HG02678 (cell line): ENCODE measurements at regions not wholly inside any gene's neighbourhood (a gene's known extent, or its start where the extent isn't known, plus 50 kb on each side); places are given as distances from the start of the nearest gene placed in this dataset.
"Not testable (repeated sequence)": the region's sequence is repeated elsewhere in the genome, so short reads cannot be mapped to it uniquely, and the experiment has no call there.

Experiments used
- ATAC-seq: cut with Tn5 transposase; IDR thresholded peaks from one replicate; pipeline ENCODE4 v1.9.1; 2021; ENCODE audit warnings: mild to moderate bottlenecking, moderate library complexity; ENCODE audit not compliant: unreplicated experiment

DNA sequence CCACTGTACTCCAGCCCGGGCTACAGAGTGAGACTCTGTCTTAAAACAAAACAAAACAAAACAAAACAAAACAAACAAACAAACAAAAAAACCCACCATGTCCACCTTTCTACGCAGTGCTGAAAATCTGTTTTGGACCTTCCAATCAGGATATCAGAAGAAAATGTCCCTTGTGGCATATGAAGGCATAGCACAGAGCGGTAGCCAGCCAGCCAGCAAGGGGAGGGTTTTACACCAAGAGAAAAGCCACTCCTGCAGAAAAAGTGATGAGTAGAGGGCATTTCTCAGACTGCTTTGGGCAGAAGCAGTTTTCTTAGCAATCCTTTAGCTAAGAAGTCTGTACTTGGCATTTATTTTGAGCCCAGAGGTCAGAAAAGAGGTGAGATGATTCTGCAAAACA is 612.2 kb downstream of the TYW1 start:
- no peak for ATAC-seq

DNA sequence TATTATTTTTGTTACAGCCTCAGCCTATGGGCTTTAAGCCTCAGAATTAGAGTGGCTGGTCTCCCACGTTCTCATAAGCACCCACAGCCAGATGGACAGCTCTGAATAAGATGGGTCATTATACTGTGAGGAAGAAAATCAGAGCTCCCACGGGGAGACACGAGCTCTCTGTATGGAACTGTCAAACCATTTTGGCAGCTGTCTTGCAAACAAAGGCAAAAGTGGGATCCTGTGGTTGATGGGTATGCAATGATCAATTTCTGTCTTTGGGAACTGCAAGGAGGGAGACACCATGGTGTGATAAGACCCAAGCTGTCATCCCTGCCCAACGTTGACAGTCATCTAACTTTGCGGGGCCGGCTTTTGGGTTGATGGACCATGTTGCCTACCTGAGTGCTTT is 614.3 kb downstream of the TYW1 start:
- ATAC-seq: no peak

DNA sequence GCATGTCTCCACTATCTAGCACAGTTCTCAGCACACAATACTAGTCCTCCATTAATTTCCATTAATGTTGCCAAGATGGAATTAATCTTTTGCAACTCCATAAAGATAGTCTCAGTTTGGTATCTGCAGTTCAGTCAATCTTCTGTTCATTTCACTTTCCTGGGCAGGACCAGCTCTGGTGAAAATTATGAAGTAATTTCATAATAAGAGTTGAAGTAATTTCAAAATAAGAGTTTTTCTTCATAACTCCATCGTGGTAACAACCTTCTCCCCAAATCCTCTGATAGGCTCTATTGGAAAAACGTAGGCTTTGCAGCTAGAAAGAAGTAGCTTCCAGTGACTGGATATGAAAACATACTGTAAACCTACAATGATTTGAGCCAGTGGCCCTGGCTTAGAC is 618.2 kb downstream of the TYW1 start:
- no peak for ATAC-seq

DNA sequence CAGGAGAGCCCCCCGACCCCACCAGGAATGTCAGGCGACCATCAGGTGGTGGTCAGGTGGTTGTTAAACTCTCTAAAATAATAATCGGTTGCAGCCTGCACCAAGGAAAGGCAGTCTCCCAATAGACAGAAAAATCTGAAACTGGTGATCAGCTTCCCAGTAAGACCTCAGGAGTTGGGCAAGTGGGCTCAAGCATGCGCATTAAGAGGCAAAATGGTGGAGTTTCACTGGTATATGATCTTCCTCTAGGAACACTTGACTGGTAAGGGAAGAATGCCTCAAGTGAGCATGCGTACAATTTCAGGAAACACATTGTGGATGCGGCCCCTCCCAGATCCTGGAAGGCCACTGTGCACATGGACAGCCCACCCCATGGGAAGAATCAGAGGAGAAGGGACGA is 619.9 kb downstream of the TYW1 start:
- ATAC-seq: no peak

DNA sequence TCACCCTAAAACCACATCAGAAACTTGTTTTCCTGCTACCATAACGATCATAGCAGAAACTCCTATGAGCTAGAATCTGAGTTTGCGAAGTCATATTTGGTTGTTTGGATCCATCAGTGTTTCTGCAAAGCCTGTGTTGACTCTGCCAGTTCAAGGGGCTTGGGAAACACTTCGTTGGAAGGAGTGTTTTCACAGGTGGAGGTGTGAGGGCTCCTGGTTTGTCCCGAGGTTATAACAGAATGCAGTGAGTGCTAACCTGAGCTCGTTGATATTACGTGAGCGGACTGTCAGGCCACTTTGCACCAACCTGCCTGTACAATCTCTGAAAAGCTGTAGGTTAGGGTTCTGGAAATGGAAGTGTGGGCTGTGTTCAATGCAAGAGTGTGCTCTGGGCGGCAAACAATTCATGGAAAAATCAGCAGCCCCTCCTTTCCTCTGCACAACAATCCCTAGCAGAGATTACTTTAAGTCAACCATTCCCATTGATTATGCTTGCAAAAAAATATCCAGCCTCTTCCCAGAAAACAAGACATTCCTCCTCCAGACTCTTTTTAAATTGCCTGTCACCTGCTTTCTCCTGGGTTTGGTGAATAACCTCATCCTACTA is 622.0 kb downstream of the TYW1 start:
- no peak for ATAC-seq

DNA sequence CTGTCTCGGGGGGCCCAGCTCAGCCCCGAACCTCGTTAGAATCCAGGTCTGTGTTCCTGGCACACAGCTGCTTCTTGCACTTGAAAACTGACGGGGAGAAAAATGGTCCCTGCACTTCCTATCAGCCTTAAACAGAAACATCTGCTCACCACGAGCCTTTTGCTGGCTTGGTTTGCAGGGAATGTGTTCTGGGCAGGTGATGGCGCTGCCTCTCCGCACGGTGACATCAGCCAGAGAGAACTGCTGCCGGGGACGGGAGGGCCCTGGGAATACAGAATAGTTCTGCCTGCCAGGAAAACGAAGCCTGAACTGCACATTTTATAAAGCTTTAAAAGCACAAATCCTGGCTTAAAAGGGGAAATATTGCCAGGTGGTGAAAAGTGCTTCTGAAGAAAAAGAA is 622.5 kb downstream of the TYW1 start:
- no peak for ATAC-seq

DNA sequence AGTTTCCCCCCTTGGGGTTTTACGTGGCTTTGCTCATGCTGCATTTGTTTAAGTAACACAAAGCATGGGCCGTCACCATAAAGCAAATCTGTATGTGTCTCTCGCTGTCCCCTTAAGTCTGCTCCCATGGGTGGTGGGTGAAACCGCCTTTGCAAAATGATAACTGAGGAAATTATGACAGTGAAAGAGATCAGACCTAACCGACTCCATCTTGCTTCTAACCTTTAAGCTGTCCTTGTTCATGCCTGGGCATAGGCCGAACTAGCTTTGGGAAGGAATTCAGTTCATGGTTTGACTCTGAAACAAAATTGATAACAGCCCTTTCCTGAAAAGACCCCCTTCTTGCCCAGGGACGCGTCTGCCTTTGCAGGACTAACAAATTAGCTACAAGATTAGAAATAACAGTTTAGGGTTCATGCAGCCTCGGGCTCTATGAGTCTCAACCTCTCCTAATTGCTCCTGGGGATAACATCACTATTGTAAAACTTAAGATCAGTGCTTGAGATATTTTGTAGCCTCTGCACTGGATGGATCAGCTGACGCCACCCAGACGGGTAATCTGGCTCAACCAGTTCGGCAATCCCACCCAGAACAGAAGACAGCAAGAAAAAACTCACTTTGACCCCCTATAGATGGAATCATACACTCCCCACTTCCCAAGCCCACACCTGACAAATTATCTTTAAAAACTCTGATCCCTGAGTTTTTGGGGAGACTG is 623.7 kb downstream of the TYW1 start:
- no peak for ATAC-seq

DNA sequence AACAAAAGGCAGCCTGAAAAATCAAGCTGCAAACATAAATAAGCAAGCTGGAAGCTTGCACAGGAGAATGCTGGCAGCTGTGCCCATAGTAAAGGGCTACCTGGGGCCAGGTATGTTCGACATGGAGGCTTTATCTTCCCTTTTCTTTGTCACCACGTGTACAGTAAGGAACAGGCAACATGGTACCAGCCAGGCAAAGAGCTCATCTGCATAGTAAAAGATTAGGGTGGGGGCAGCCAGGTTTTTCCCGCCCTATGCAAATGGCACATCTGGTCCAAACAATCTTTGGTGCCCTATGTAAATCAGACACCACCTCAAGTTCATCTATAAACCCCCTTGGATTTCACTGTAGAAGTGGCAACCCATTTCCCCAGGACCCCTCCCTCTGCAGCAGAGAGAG is 625.1 kb downstream of the TYW1 start:
- ATAC-seq: no peak

DNA sequence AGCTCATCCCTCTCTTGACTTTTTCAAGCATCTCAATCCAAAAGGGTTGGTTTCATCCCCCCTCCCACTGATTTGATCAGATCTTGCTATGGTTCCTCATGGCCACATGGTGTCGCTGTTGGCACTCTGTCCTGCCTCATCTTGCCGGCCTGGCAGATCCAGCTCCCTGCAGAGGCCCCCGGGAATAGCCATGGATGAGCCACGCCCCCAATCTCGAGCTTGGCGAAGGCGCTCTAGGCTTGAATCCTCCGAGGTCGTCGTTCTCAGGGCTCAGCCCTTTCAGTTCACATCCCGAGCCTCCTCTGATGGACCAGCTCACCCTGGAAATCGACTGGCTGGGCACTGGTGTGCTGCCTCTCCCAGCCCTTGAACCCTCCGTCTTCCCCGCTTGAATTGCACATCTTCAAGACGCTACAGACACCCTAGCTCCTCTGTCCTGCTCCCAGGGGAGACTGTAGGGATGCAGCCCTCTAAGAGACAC is 628.7 kb downstream of the TYW1 start:
- ATAC-seq: no peak

DNA sequence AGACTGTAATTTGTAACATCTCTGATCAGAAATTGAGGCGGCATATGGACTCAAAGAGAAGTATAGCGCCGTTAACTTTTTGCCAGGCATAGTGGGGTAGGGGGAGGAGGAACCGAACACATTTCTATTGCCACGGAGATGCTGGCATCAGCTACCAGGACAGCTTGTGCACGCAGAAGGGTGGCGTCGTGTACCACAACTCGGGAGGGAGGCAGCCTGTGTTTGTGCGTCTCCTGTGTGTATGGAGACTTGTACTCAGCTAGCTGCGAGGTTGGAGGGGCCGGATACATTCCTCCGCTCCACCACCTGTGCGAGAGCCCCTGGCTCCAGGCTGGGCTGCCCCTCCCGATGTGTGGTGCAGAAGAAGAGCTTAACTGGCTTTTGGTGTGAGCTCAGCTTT is 634.8 kb downstream of the TYW1 start:
- no peak for ATAC-seq

DNA sequence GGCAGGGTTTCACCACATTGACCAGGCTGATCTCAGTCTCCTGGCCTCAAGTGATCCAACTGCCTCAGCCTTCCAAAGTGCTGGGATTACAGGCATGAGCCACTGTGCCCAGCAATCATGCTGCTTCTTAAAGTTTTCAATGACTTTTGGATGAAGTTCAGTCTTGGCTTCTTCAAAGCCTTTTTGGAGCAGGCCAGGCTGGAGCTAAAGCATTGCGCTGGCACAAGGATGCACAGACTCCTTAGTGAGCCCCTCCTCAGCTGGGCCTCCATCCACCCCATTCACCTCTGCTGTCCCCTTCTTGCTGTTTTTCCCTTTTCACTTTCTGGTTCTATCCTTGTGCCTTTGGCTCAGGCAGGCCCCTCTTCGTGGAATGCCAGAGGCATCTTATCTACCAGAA is 638.6 kb downstream of the TYW1 start:
- no peak for ATAC-seq

DNA sequence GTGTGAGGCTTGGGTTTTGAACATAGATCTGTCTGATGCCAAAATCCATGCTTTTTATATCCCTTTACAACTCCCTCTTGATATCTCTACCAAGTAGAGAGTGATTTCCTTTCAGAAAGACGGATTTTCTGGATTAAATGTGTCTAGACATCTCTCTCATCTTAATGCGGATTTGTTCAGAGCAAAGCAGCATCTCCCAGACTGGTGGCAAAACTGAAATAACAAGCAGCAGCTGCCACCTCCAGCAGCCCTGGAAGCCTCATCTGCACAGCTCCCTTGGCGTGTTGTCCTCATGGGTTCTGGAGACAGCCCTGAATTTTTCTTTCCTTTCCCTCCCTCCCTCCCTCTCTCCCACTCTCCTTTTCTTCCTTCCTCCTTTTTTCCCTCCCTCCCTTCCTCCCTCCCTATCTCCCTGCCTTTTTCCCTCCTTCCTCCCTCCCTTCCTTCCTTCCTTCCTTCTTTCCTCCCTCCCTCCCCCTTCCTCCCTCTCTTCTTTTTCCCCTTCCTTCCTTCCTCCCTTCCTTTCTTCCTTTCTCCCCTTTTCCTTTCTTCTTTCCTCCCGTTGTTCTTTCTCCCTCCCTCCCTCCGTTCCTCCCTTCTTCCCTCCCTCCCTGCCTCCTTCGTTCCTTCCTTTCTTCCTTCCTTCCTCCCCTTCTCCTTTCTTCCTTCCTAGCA is 639.9 kb downstream of the TYW1 start:
- no peak for ATAC-seq

DNA sequence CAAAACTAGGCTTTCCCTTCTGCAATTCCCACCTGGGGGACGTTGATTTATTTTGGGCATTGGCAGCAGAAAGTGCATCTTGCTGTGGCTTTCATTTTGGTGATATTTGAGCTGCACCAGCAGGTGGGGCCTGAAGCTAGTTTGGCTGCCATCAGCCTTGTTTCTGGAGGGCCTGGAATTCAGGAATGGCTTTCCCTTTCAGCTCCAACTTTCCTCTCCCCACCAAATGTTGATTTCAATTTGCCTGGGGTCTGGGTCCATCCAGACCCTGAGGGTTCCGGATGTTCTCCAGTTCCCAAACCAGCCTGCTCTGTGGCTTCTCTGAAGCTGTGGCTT is 640.4 kb downstream of the TYW1 start:
- ATAC-seq: no peak

DNA sequence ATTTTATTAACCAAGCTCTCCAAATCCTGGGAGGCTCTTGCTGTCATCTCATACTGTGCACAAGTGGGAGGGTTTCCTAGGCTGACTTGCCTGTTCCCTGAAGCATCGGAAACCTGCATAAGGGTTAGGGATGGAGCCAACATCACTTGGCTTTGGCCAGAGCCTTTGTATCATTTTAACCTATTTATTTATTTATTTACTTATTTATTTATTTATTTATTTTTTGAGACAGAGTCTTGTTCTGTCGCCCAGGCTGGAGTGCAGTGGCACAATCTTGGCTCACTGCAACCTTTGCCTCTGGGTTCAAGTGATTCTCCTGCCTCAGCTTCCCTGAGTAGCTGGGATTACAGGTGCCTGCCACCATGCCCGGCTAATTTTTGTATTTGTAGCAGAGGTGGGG is 645.9 kb downstream of the TYW1 start:
- ATAC-seq: not testable (repeated sequence)

DNA sequence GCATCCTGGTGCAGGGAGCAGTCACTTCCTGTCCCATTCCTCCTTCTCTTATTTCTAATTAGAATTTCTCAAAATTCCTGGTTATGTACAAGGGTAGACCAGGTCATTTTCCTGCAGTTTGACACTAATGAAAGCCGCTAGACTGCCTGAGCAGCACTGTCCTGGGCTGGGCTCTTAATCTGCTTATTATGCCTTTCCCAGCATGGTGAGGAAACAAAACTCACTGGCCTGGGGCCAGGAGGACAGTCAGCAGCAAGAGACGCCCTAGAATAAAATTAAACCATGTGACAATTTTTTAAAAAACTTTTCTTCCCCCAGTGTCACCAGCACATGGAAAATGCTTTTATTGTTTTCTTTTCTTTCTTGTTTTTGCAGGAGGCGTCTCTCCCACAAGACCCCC is 647.5 kb downstream of the TYW1 start:
- no peak for ATAC-seq

DNA sequence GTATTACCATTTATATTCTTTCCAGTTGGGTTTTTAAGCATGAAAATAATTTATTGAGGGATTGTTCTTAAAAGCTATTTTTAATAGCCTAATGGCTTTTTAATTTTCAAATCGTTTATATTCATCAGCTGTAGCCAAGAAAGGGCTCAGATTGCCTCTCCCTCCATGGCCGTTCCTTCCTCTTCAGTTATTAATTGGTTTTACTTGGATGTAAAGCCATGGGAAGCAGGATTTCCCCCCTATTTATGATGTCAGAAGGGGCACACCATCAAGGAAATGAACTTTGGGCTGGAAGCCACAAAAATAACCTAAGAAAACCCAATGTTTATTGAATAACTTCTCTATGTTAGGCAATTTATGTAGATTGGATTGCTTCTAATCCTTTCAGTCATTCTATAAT is 656.3 kb downstream of the TYW1 start:
- ATAC-seq: no peak

DNA sequence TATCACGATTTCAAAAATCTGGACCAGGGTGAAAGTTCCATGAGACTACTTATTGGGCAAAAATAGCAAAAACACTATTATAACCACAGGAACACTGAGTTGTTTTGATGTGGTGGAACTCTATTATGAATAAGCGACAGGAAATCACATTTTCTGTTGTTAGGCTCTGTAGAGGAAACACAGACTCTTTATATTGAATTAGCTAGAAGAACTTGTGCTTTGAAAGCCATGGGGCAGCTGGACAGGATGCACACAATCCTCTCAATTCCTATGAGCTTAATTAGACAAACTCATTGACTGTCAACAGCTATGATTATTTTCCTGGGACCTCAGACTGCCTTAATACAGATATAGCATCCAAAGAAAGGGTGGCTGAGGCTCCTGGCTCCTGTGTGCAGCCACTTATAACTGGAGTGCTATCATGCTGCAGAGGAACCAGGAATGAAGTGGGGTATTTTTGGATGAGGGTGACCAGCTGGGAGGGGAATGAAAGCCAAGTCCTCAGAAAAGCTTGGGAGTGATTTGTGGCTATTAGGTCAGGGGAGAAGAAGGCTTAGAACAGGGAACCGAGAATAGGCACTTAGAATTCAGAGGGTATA is 657.3 kb downstream of the TYW1 start:
- ATAC-seq: no peak

DNA sequence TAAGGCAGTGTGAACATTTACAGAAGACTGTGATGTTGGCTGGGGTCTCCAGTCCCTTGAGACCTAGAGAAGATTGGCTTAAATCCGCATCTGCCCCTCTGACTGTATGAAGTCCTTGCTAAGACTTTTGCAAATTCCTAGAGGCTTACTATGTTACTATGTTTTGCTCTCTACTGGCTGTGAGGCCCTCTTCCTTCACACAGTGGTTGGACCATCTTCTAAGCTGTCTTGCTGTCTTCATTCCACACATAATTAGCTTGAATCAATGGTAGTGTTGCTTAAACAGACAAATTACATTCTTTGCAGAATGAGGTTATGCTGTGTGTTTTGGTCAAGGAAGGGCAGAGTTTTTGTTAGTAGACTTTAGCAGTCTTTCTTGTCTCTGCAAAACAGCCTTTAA is 658.0 kb downstream of the TYW1 start:
- ATAC-seq: no peak

DNA sequence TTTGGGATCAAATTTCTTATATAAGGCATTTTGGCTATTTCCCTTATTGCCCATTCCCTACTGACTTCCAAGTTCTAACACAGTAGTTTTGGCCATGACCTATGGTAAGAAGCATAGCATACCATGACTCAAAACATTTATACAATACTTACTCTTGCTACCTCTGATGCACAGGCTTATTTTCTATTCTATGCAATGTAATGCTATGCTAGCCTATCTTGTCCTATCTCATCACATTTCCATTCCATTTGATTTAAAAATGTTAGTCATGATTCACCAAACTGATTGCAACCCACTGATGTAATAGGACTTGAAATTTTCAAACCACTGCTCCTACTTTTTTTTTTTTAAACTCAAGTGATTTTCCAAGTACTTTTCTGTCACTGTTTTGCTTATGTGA is 658.5 kb downstream of the TYW1 start:
- ATAC-seq: no peak

DNA sequence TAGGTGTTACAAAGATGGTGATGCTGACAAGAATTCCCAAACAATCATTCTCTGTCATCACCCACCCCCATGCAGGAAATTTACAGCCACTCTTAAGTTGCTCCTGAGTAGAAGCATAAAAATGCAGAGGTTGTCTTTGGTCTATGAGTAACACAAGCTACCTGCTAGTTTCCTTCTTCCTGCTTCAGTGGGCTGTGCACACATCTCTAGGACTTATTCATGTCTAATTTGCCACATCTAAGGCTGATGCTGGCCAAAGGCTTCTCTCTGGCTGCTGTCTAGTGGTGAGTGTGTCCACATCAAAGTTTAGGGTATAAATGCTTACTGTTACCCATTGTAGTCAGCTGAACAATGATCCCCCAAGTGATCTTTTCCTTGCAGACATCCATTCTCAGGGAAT is 662.5 kb downstream of the TYW1 start:
- no peak for ATAC-seq

DNA sequence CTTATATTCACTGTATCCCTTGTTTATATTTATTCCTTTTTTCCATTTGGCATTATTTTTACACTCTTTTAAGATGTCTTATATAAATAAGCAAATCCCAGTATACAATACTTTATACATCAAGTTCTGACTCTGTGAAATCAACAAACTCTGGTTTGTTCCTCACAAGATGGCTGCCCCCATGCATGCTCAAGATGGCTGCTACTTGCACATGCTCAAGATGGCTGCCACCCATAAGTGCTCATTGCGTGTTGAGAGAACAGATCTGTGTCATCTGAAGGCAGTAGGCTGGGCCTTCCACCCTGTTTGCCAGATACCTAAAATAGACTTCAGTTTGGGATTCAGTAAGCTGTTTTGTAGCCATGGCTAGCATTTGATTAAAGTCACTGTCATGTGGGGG is 666.2 kb downstream of the TYW1 start:
- ATAC-seq: no peak

DNA sequence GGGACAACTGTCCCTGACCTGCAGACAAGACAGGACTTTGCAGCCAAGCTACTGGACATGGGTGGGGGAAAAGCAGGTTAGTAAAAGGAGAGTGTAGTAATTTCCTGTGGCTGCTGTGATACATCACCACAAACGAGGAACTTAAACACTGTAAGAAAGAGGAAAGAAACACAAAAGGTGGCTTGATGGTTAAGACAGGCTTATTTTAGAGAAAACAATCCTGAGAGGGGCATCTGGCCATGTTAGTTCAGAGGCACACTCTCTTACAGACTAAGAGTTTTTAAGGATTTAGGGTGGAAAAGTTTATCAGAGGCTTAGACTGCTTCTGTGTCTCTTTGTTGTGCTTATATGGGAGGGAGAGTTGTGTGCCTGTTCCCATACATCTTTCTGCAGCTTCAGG is 667.0 kb downstream of the TYW1 start:
- ATAC-seq: no peak
